Hepatocyte (in vitro differentiated cells): ENCODE measurements at regions not wholly inside any gene's neighbourhood (a gene's known extent, or its start where the extent isn't known, plus 50 kb on each side); places are given as distances from the start of the nearest gene placed in this dataset.

Experiments used
- DNase-seq: peaks from one replicate; pipeline ENCODE4 v3.0.0-alpha.2; 2016; ENCODE audit warnings: low spot score
- H2AFZ ChIP-seq: fragments of 200-600 bp; sonication (generic); 2 replicates; pipeline ENCODE4 v1.6.0; 2016; ENCODE audit warnings: antibody characterized with exemption, mild to moderate bottlenecking
- H3K27ac ChIP-seq: fragments of 200-600 bp; sonication (generic); 2 replicates; pipeline ENCODE4 v1.5.1; 2016; ENCODE audit warnings: mild to moderate bottlenecking
- H3K27me3 ChIP-seq: fragments of 200-600 bp; sonication (generic); 2 replicates; pipeline ENCODE4 v1.6.1; 2016
- H3K36me3 ChIP-seq: fragments of 200-600 bp; sonication (generic); replicated peaks from 2 replicates; pipeline ENCODE4 v1.5.1; 2016; ENCODE audit warnings: low read depth; ENCODE audit not compliant: insufficient read depth
- H3K4me1 ChIP-seq: fragments of 200-600 bp; sonication (generic); 2 replicates; pipeline ENCODE4 v1.5.1; 2016; ENCODE audit warnings: mild to moderate bottlenecking, moderate library complexity; ENCODE audit not compliant: insufficient read depth
- H3K4me2 ChIP-seq: fragments of 200-600 bp; sonication (generic); 2 replicates; pipeline ENCODE4 v1.6.0; 2016
- H3K4me3 ChIP-seq: fragments of 200-600 bp; sonication (generic); 2 replicates; pipeline ENCODE4 v1.5.1; 2016; ENCODE audit warnings: mild to moderate bottlenecking
- H3K79me2 ChIP-seq: fragments of 200-600 bp; sonication (generic); 2 replicates; pipeline ENCODE4 v1.6.0; 2017; ENCODE audit warnings: mild to moderate bottlenecking
- H3K9me2 ChIP-seq: fragments of 200-600 bp; sonication (generic); replicated peaks from 2 replicates; pipeline ENCODE4 v1.6.0; 2017; ENCODE audit warnings: mild to moderate bottlenecking; ENCODE audit not compliant: insufficient read depth
- H3K9me3 ChIP-seq: fragments of 200-600 bp; sonication (generic); 2 replicates; pipeline ENCODE4 v1.5.1; 2016; ENCODE audit warnings: low read depth, mild to moderate bottlenecking
- H4K20me1 ChIP-seq: fragments of 200-600 bp; sonication (generic); 2 replicates; pipeline ENCODE4 v1.6.0; 2016; ENCODE audit warnings: mild to moderate bottlenecking; ENCODE audit not compliant: insufficient read depth, poor library complexity, severe bottlenecking
- CTCF ChIP-seq: fragments of 200-600 bp; sonication (generic); IDR thresholded peaks from 2 replicates; pipeline ENCODE4 v1.5.1; 2016; ENCODE audit warnings: antibody characterized with exemption, mild to moderate bottlenecking; ENCODE audit not compliant: poor library complexity
- EZH2 ChIP-seq: fragments of 200-600 bp; sonication (generic); IDR thresholded peaks from 2 replicates; pipeline ENCODE4 v1.6.1; 2016; ENCODE audit warnings: antibody characterized with exemption, mild to moderate bottlenecking, borderline replicate concordance
- EZH2phosphoT487 ChIP-seq: fragments of 200-600 bp; sonication (generic); IDR thresholded peaks from one replicate; pipeline ENCODE4 v1.6.1; 2018; ENCODE audit warnings: antibody characterized with exemption, mild to moderate bottlenecking, low read depth, moderate library complexity; ENCODE audit not compliant: unreplicated experiment, severe bottlenecking
- WGBS: methylation state at CpG from one replicate; pipeline ENCODE4 v1.1.6; 2016; ENCODE audit warnings: low lambda C conversion rate; ENCODE audit errors: missing lambda C conversion rate; 5-methylcytosine and 5-hydroxymethylcytosine counted together

- Histone ChIP-seq H3K9me3 (no peaks in the 10 kb centered on the region), H3K27ac (no peak overlapping the region), H3K9me2 (no peaks in the 10 kb centered on the region), H3K4me1 (no peaks in the 10 kb centered on the region), H3K4me2 (no peak overlapping the region), H3K27me3 (no peaks in the 10 kb centered on the region), H3K79me2 (no peaks in the 10 kb centered on the region), H2AFZ (no peak overlapping the region), H3K4me3 (no peak overlapping the region), H4K20me1 (no peaks in the 10 kb centered on the region), H3K36me3 (no peaks in the 10 kb centered on the region)
- no peak for TF ChIP-seq EZH2
- no peak for TF ChIP-seq EZH2phosphoT487
- no peak for TF ChIP-seq CTCF
- no peak for DNase-seq
Observed at GRCh38 chr9:21661626-21662025, 140.8 kb upstream of the MTAP start.

GRCh38 chr9:21668516-21668915 is 133.9 kb upstream of the MTAP start:
- H3K9me2 ChIP-seq = no peaks in the 10 kb centered on the region
- 84% methylated on average over 3 of the region's 3 CpGs for WGBS

DNA sequence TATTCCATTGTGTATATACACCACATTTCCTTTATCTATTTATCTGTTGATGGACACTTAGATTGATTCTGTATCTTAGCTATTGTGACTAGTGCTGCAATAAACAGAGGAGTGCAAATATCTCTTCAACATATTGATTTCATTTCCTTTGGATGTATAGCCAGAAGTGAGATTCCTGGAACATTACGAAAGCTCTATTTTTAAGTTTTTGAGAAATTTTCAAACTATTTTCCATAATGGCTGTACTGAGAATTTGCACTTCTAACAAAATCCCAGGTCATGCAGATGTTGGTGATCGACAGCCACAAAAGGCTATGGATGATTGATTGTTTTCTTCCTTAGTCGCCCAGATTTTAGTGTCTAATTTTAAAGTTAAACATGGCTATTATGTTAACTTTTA is 132.7 kb upstream of the MTAP start:
- Histone ChIP-seq H3K27ac (no peak overlapping the region), H3K4me1 (no peaks in the 10 kb centered on the region), H3K9me3 (no peaks in the 10 kb centered on the region), H3K27me3 (no peaks in the 10 kb centered on the region), H3K36me3 (no peaks in the 10 kb centered on the region), H2AFZ (no peak overlapping the region), H3K9me2 (no peaks in the 10 kb centered on the region), H3K4me2 (no peak overlapping the region), H3K4me3 (no peak overlapping the region), H3K79me2 (no peaks in the 10 kb centered on the region), H4K20me1 (no peaks in the 10 kb centered on the region)
- 95% methylated on average over 3 of the region's 3 CpGs for WGBS
- TF ChIP-seq EZH2phosphoT487 (no peak), CTCF (no peak), EZH2 (no peak)
- DNase-seq = no peak

More at GRCh38 chr9:21668516-21668915, 133.9 kb upstream of the MTAP start:
- no peak overlapping the region for H2AFZ ChIP-seq
- H3K4me1 ChIP-seq = no peaks in the 10 kb centered on the region
- no peak overlapping the region for H3K4me3 ChIP-seq
- H3K36me3 ChIP-seq = no peaks in the 10 kb centered on the region
- no peak overlapping the region for H3K4me2 ChIP-seq
- DNase-seq = no peak
- H3K27me3 ChIP-seq = no peaks in the 10 kb centered on the region
- no peak overlapping the region for H3K27ac ChIP-seq
- no peaks in the 10 kb centered on the region for H4K20me1 ChIP-seq
- H3K9me3 ChIP-seq = no peaks in the 10 kb centered on the region
- no peaks in the 10 kb centered on the region for H3K79me2 ChIP-seq
- TF ChIP-seq EZH2 (no peak), CTCF (no peak), EZH2phosphoT487 (no peak)

DNA sequence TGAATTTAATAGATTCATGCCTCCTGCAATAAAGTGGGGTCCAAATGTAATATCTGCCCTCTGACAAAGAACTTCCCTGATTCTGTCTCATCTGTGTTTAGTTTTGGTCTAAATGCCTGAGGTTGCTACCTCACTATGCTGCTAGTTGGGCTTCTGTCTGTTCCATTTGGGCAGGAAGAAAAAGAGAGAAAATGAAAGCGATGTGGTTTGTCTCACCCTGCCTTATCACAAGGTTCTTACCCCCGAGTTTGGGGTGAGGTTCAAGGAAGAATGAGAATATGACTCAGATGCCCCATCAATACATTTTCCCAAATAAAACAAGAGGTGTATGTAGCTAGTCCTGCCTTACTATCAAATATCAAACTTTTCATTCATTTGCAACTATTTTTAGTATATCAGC is 132.1 kb upstream of the MTAP start:
- no peak overlapping the region for H2AFZ ChIP-seq
- no peak for DNase-seq
- H3K4me1 ChIP-seq = no peaks in the 10 kb centered on the region
- no peaks in the 10 kb centered on the region for H3K27me3 ChIP-seq
- no peaks in the 10 kb centered on the region for H3K9me2 ChIP-seq
- TF ChIP-seq EZH2phosphoT487 = no peak
- no peaks in the 10 kb centered on the region for H4K20me1 ChIP-seq
- WGBS = 86% methylated on average over 2 of the region's 2 CpGs
- H3K4me2 ChIP-seq = no peak overlapping the region
- H3K9me3 ChIP-seq = no peaks in the 10 kb centered on the region
- H3K4me3 ChIP-seq = no peak overlapping the region
- no peaks in the 10 kb centered on the region for H3K36me3 ChIP-seq
- no peak overlapping the region for H3K27ac ChIP-seq
- no peaks in the 10 kb centered on the region for H3K79me2 ChIP-seq
